ENCODE measurements at regions not wholly inside any gene's neighbourhood (a gene's known extent, or its start where the extent isn't known, plus 50 kb on each side); places are given as distances from the start of the nearest gene placed in this dataset.

- DNase-seq (ENCODE audit: low read depth in 2 of 2): no peak
Observed at GRCh38 chr4:30875658-30876269, 155.6 kb downstream of the PCDH7 start.

DNA sequence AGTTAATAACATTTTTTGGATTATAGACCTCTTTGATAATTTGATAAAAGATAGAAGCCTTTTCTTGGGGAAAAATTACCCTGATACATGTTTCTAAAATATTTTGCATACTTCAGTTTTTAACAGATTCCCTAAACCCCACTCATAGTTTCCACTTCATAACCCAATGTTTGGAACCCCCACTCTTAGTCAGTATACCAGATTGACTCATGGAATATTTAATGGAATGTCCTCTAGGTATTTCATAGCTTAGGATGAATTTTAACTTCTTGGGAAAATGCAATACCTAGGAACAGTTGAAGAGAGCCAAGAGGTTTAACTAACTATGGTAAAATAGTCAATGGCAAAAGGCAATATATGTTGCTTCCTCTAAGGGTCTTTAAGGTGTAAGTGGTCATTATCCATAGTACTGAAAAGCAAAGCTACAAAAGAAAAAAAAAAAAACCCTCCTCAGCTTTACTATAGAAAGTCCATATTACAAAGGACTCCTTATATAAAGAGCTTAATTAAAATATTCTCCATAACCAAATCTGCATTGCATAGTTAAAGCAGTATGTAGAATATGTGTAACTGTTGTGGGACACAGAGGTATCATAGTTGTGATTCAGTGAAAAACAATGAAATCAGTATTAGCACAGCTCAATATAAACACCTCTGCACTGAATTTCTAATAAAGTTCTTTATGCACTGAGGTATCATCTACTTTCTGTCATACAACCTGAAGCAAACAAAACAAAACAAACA lies 159.9 kb downstream of the PCDH7 start:
- no peak for DNase-seq (ENCODE audit: low read depth in 2 of 2)

DNA sequence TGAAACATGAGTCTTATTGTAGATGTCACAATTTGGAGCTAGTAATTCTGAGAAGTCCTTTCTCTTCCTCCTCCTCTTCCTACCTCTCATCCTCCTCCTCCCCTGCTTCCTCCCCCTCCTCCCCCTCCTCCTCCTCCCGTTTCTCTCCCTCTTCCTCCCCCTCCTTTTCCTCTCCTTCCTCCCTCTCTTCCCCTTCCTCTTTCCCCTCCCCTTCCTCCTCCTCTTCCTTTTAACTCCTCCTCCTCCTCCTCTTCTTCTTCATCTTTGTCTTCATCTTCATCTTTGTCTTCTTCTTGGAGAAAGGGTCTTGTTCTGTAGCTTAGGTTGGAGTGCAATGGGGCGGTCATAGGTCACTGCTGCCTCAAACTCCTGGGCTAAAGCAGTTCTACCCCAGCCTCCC lies 161.8 kb downstream of the PCDH7 start:
- DNase-seq (ENCODE audit: low read depth in 2 of 2): no peak

DNA sequence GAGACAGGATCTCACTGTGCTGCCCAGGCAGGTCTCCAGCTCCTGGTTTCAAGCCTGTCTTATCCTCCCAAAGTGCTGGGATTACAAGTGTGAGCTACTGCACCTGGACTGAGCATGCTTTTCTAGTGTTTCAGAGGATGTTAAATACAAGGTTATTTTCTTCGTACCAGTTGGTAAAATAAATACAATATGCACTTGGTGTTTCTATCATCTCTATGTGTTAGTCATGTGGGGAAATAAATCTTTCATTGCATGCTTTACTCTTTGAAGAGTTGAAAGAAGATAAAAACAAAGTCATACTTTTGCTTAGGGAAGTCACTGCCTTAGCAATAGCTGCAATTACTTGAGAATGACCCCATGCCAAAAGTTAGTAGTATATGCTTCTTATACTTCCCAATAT lies 162.3 kb downstream of the PCDH7 start:
- no peak for DNase-seq (ENCODE audit: low read depth in 2 of 2)

- no peak for DNase-seq (ENCODE audit: low read depth in 2 of 2)
Observed at GRCh38 chr4:30882995-30883675, 163.0 kb downstream of the PCDH7 start.

- DNase-seq (ENCODE audit: low read depth in 2 of 2): no peak
Observed at GRCh38 chr4:30901461-30902451, 181.6 kb downstream of the PCDH7 start.

DNA sequence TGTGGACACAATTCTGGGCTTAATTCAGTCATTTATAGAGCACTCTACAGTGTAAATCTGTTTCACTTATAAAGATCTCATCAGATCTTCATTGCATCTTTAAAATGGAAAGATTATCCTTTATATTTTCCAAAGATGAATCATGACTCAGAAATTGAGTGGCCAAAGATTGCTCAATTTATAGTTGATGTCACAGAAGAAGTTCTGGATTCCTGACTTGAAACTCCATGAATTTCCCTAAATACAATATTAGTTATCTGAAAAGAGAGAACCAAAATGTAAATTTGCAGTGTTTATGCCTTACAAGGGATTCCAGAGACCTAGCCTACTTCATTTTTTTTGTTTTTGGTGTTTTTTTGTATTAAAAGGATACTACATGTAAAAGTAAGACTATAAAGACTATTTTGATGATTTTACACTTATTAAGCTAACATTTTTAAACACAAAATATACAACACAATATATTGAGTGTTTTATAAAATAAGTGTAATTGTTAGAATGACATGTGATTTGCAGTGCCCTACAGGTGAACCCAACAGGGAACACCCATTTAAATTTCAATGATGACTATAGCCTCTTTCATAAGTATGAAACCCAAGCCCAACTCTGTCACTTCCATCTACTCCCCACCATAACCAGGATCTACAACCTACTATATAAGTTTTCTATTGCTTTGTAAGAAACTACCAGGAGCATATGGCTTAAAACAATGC lies 183.5 kb downstream of the PCDH7 start:
- no peak for DNase-seq (ENCODE audit: low read depth in 2 of 2)

- no peak for DNase-seq (ENCODE audit: low read depth in 2 of 2)
Observed at GRCh38 chr4:30904215-30904555, 184.0 kb downstream of the PCDH7 start.

DNA sequence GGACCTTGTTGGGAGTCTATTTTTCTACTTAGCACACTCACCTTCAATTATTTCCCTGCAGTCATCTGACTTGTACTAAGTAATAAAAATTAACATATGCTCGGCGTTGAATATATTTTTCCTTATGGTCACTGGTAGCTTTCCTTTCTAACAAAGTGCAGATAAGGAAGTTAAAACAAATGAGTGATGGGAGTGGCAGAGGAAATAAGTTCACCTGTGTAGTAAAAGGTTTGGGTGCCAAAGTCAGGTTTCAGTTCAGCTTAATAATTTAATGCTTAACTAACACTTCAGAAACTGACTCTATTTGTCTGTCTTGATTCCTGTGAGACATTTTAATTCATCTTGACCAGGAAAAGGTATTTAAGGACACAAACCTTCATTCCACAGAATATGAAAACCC lies 184.4 kb downstream of the PCDH7 start:
- no peak for DNase-seq (ENCODE audit: low read depth in 2 of 2)

DNA sequence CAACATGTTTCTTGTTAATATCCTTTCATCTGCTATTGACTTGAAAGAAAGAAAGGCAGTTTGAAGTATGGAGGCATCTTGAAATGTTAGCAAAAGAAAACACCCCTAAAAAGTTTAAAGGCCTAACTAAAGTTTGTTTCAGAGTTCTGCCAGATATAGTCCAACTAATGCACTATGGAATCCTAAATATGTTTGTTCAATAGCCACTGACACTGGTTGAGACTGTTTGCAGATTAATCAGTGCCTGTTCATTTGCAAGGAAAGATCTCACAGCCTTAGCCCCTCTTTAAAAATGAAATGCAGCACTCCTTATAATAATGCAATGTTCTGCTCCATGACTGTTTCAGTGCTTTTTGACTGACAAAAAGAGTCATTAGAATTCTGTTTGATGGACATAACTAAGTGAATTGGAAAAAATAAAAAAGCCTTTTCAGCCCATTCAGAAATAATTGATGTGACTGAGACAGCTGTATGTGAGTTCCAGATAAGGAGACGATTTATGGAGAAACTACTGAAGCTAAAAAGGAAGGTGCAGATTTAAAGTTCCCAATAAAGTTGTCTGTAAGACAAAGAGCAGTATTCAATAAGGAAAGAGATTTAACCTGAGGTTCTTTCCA lies 192.0 kb downstream of the PCDH7 start:
- no peak for DNase-seq (ENCODE audit: low read depth in 2 of 2)

DNA sequence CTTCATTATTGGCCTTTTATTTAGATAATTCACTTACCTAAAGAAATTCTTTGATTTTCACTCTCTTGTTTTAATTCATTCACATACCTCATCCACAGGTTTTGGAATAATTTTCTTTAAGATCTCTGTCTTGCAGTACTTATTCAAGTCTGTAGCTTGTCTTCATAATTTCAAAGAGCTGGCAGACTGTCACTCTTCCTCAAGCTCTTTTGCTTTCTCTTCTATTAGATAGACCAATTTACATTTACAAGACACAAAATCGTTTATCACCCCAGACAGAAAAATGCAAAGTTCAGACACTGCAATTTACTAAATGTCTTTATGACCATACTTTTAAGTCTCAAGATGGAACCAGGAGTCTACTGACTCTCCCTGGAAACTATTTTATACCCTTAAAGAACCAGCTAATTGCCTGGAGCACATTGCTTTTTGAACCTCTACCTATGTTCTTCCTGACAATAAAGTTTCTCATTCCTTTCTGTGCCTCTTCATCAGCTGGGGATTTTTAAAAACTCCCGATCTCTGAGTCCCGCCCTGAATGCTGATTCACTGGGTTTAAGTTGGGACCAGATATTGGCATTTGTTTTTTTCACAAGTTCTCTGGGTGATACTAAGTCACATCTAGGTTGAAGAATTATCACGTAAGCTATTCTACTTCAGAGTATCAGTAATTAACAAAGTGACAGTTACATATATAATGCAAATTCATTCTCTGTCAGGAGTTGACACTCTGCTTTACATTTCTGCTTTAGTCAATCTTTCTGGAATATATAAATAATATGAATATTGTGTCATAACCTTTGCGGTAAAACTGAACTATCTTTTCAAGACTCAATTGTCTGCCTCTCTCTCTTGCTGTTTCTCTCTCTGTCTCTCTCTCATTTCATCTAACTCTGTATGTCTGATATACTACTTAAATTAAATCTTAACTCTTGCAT lies 196.4 kb downstream of the PCDH7 start:
- no peak for DNase-seq (ENCODE audit: low read depth in 2 of 2)

DNA sequence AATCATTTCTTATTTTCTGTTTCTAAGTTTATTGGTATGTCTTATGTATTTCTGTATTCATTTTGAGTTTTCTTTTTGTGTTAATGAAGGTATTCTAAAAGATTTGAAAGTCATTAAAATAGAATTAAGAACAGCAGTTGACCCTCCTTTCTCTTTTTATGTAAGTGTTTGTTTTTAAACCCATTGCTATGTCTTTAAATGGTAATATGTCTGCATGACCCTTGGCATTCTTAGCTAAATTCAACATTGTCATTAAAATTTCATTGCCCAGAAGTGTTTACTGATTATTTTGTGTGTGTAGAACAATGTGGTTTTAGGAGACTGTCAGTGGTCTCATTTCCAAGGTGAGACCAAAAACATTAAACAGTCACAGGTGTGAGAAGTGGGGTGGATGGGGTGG lies 197.8 kb downstream of the PCDH7 start:
- DNase-seq (ENCODE audit: low read depth in 2 of 2): no peak

DNA sequence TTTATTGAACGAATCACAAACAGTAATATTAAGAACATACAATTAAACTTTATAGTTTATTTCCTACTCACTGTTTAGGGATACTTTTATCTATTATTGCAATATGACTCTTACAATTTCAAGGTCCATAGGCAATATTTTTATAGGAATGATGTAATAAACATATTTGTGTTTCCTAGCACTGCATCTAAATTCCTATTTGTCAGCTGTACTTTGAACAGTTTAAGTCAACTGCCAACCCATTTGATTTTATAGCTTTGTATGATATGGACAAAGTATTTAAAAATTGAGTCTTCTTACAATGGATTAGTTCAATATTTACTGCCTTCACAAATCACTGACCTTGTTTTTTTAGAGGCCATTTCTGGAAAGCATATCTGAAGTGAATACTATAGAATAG lies 199.3 kb downstream of the PCDH7 start:
- DNase-seq (ENCODE audit: low read depth in 2 of 2): no peak

DNA sequence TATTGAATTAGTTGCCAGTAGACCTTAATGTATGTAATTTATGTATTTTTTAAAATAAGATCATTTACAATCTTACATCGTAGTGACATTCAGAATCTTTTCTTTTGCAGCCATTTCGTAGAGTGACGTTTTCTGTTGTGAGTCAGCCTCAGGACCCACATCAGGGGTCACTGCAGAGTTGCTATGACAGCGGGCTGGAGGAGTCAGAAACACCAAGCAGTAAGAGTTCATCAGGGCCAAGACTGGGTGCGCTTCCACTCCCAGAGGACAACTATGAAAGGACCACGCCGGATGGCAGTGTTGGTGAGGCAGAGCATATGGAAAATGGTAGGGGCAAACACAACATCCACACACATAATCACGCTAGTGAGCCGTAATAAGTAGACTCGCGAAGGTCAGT lies 199.9 kb downstream of the PCDH7 start:
- no peak for DNase-seq (ENCODE audit: low read depth in 2 of 2)

DNA sequence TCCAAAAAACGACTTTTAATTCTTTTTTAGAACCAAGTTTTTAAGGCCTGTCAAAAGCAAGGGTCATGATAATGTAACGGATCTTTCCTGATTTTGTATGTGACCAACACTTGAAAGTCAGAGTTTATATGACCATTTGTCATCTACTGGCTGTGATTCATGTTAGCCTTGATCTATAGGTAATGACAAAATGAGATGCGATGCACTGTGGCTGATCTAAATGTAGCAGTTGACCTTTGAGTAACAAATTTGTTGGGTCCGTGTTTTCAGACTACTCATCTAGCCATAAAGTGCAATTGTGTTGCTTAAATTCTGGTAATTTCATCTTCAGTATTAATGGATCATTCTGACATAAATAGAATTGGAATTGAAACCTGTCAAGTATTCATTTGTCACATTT lies 202.5 kb downstream of the PCDH7 start:
- no peak for DNase-seq (ENCODE audit: low read depth in 2 of 2)

DNA sequence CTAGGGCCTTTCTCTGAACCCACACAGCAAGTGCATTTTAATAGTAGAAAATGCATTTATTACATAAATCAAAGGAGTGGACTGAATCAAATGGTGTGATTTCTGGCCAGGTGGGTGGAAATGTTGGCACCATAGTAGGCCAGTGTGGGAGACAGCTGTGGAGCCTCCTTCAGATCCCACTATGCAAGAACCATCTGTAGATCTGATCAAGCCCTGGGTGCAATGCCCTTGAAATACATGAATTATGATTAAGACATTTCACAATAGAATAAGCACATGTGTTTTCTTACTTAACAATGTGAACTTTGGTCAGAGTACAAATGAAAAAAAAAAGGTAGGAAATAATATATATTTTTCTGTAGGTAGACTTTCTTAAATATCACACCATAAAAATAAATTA lies 204.3 kb downstream of the PCDH7 start:
- DNase-seq (ENCODE audit: low read depth in 2 of 2): no peak

- DNase-seq (ENCODE audit: low read depth in 2 of 2): no peak
Observed at GRCh38 chr4:30929649-30930048, 209.5 kb downstream of the PCDH7 start.

DNA sequence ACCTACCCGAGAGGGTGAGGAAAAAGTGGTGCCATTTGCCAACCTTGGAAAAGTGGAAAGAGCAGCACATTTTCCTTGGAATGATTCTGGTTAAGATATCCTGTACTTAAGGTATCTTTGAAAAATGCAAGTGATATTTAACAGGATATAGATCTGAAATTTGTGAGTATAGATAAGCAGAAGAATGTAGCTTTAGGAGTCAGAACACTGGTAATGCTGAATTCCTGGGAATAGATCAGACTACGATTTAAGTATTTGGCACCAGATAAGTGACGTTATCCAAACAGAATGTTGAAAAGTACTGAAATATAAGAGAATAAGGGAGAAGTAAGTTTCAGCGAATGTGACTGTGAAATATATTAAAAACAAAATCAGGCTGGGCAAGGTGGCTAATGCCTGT lies 210.1 kb downstream of the PCDH7 start:
- no peak for DNase-seq (ENCODE audit: low read depth in 2 of 2)

DNA sequence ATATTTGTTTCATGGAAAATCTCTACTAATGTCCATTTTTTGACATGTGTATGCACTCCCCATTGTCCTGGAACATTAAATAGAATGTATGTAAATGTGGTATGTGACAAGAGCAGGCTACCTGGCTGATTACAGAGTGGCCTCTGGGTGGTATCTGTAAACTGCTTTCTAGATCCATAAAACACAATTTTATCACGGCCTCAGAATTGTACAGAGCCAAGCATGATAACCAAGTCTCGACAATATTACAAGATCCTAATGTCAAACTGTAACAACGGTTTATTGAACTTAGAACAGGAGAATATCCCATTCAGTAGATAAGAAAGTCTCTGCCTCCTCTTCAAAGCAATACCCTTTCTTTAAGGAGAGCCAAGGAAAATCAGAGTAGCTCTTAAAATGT lies 212.4 kb downstream of the PCDH7 start:
- no peak for DNase-seq (ENCODE audit: low read depth in 2 of 2)

DNA sequence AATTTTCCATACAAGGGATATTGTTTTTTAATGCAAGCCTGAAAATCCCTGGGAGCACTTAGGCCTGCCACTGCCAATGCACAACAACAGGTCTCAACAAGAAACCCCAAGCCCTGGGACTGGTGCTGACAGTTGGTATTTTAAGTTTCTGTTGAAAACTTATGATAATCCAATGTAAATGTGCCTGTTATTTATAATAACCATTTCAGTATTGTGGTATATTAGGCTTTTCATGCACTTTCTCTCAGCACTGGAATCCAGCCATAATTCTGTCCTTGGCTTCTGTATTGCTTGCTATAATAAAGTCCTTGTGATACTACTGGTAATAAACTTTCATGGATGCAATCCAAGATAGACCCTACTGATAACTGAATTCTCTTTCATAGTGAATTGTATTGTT lies 218.9 kb downstream of the PCDH7 start:
- no peak for DNase-seq (ENCODE audit: low read depth in 2 of 2)

Measured in stimulated activated CD4-positive, alpha-beta T cell treated with anti-CD3 and anti-CD28 coated beads, Interleukin-1b, Interleukin-23, amount 100 ng/mL, for 4 hours (primary cell).